ENCODE measurements at regions not wholly inside any gene's neighbourhood (a gene's known extent, or its start where the extent isn't known, plus 50 kb on each side); places are given as distances from the start of the nearest gene placed in this dataset.

DNA sequence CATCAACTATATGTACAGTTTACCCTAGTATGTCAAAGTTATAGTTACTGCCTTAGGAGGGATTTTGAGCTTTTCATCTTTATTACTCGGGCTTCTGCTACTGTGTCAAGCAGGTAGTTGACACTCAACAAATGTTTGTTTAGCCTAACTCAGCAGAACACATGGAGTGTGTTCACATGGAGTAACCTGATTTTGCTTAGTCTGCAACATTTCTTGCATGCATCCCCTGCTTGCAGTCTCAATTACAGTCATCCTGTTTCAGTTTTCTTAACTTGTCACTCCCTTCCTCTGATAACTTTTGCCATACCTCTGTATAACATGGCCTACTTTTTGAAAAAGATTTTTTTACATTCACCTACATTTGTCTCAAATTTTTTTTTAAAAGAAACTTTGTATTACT is 135.5 kb downstream of the NMUR2 start:
- no peaks in the 10 kb centered on the region for H3K36me3 Mint-ChIP-seq (ENCODE audit: insufficient read depth, unreplicated experiment)
- H3K9me3 Mint-ChIP-seq (ENCODE audit: unreplicated experiment) = no peaks in the 10 kb centered on the region
- CTCF ChIA-PET = interaction anchor here (0.6 to 6.5 kb wide), 8 partner anchors 11 to 611 kb away, joined by 3 to 47 read pairs (median 3); no protein-coding TSS in a partner anchor
- H3K27me3 Mint-ChIP-seq (ENCODE audit: insufficient read depth, unreplicated experiment) = peaks cover 11% of the 10 kb centered on the region
- intact Hi-C loops (cut with micrococcal nuclease) = no loop called here
- BruUV-seq (replicated peaks) = no TSS peak
- no peak for DNase-seq (ENCODE audit: unreplicated experiment)
- no peak overlapping the region for H3K27ac Mint-ChIP-seq (ENCODE audit: low read depth, unreplicated experiment)
- POLR2A ChIA-PET = interaction anchor here (0.7 kb wide), 1 partner anchor 444 kb away, joined by 3 read pairs; no protein-coding TSS in a partner anchor
- TF ChIP-seq, protein P1, sequence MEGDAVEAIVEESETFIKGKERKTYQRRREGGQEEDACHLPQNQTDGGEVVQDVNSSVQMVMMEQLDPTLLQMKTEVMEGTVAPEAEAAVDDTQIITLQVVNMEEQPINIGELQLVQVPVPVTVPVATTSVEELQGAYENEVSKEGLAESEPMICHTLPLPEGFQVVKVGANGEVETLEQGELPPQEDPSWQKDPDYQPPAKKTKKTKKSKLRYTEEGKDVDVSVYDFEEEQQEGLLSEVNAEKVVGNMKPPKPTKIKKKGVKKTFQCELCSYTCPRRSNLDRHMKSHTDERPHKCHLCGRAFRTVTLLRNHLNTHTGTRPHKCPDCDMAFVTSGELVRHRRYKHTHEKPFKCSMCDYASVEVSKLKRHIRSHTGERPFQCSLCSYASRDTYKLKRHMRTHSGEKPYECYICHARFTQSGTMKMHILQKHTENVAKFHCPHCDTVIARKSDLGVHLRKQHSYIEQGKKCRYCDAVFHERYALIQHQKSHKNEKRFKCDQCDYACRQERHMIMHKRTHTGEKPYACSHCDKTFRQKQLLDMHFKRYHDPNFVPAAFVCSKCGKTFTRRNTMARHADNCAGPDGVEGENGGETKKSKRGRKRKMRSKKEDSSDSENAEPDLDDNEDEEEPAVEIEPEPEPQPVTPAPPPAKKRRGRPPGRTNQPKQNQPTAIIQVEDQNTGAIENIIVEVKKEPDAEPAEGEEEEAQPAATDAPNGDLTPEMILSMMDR (IDR thresholded peaks at IDR 0.05; ENCODE audit: unreplicated experiment) = no peak
- peaks cover 10% of the 10 kb centered on the region for H3K4me1 Mint-ChIP-seq (ENCODE audit: insufficient read depth, unreplicated experiment)
- H3K4me3 Mint-ChIP-seq (ENCODE audit: unreplicated experiment) = no peak overlapping the region

DNA sequence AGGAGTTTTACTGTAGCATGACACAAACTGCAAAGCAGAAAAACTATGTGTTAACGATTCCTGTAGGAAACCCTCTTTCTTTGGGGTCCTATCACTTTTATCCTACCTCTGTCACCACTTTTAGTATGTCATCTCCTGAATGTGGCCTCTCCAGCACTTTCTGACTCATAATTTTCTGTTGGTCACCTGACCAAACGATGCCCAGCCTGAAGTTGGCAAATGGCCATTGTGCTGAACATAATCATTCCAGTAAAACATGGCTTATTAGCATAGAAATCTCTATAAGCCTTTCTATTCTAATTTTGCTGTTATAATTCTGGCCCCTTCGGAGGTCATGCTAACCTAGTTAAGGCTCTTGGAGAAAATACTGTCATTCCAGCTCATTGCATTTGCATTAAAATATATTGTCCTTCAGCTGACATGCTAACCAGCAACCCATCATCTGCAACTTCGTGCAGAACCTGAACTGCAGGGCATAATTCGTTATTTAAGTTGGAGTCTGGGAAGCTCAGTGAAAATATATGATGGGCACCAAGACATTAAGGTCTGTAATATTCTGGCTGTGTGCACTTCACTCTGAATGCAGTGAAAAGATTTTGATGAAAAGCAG is 140.3 kb downstream of the NMUR2 start:
- BruUV-seq (replicated peaks) = no TSS peak
- Mint-ChIP-seq H3K4me3 (ENCODE audit: unreplicated experiment) (no peak overlapping the region), H3K27ac (ENCODE audit: low read depth, unreplicated experiment) (no peak overlapping the region), H3K36me3 (ENCODE audit: insufficient read depth, unreplicated experiment) (no peaks in the 10 kb centered on the region), H3K9me3 (ENCODE audit: unreplicated experiment) (no peaks in the 10 kb centered on the region), H3K27me3 (ENCODE audit: insufficient read depth, unreplicated experiment) (peaks cover 20% of the 10 kb centered on the region), H3K4me1 (ENCODE audit: insufficient read depth, unreplicated experiment) (peaks cover 5% of the 10 kb centered on the region)
- TF ChIP-seq, protein P1 (IDR thresholded peaks at IDR 0.05; ENCODE audit: unreplicated experiment) = no peak
- intact Hi-C loops (cut with micrococcal nuclease) = no loop called here
- CTCF ChIA-PET = interaction anchor here (0.6 kb wide), 2 partner anchors 14 to 125 kb away, joined by 3 to 4 read pairs; no protein-coding TSS in a partner anchor
- POLR2A ChIA-PET = interaction anchor here (0.6 kb wide), 1 partner anchor 488 kb away, joined by 3 read pairs; no protein-coding TSS in a partner anchor
- DNase-seq (ENCODE audit: unreplicated experiment) = peak; percentile 43

DNA sequence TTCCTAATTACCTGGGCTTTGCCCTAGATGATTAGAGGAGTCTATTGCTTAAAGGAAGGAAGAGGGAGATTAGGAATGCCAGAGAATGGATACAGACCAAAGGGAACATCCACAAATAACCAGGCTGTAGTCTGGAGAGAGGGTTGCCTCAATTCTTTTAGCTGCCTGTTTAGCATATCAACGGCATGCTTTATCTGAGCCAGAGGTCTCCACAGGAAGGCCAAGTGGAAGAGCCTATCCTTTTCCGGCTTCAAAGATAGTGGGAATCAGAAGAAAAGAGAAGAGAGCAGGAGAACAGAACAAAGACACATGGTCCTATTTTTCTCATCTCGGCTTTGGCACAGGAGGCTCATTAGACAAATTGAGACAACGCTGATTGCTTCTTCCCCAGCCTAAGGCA is 142.4 kb downstream of the NMUR2 start:
- H3K36me3 Mint-ChIP-seq (ENCODE audit: insufficient read depth, unreplicated experiment) = no peaks in the 10 kb centered on the region
- no peak overlapping the region for H3K4me3 Mint-ChIP-seq (ENCODE audit: unreplicated experiment)
- H3K9me3 Mint-ChIP-seq (ENCODE audit: unreplicated experiment) = no peaks in the 10 kb centered on the region
- no peak for DNase-seq (ENCODE audit: unreplicated experiment)
- H3K27ac Mint-ChIP-seq (ENCODE audit: low read depth, unreplicated experiment) = no peak overlapping the region
- ChIA-PET CTCF (interaction anchor here (1.0 kb wide), 1 partner anchor 24 kb away, joined by 3 read pairs; no protein-coding TSS in a partner anchor), POLR2A (no interaction called here)
- H3K27me3 Mint-ChIP-seq (ENCODE audit: insufficient read depth, unreplicated experiment) = peaks cover 20% of the 10 kb centered on the region
- intact Hi-C loops (cut with micrococcal nuclease) = no loop called here
- TF ChIP-seq, protein P1 (IDR thresholded peaks at IDR 0.05; ENCODE audit: unreplicated experiment) = no peak
- BruUV-seq (replicated peaks) = no TSS peak
- peaks cover 5% of the 10 kb centered on the region for H3K4me1 Mint-ChIP-seq (ENCODE audit: insufficient read depth, unreplicated experiment)

DNA sequence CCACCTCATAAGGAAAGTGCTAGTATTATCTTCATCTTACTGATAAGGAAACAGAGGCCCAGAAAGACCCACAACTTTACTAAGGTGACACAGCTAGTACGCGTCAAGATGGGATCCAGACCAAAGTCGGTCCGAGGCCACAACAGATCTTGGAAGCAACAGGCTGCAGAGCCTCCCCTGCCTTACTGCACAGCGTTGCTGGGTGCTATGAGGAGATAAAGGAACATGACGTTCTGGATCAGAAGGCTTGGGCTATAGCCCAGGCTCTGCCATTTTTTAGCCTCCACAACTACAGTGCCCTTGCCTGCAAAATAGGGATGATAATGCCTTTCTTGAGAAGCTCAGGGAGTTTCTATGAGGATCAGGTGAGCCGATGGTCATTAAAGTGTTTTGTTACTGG is 144.1 kb downstream of the NMUR2 start:
- Mint-ChIP-seq H3K4me1 (ENCODE audit: insufficient read depth, unreplicated experiment) (peaks cover 5% of the 10 kb centered on the region), H3K36me3 (ENCODE audit: insufficient read depth, unreplicated experiment) (no peaks in the 10 kb centered on the region), H3K27me3 (ENCODE audit: insufficient read depth, unreplicated experiment) (peaks cover 20% of the 10 kb centered on the region), H3K9me3 (ENCODE audit: unreplicated experiment) (no peaks in the 10 kb centered on the region), H3K4me3 (ENCODE audit: unreplicated experiment) (no peak overlapping the region), H3K27ac (ENCODE audit: low read depth, unreplicated experiment) (no peak overlapping the region)
- ChIA-PET CTCF (interaction anchor here (1.4 kb wide), 1 partner anchor 118 kb away, joined by 4 read pairs; no protein-coding TSS in a partner anchor), POLR2A (no interaction called here)
- BruUV-seq (replicated peaks) = no TSS peak
- DNase-seq (ENCODE audit: unreplicated experiment) = no peak
- intact Hi-C loops (cut with micrococcal nuclease) = no loop called here
- TF ChIP-seq, protein P1 (IDR thresholded peaks at IDR 0.05; ENCODE audit: unreplicated experiment) = no peak

Measured in MCF 10A (cell line).